GM19043 (cell line): ENCODE measurements at regions not wholly inside any gene's neighbourhood (a gene's known extent, or its start where the extent isn't known, plus 50 kb on each side); places are given as distances from the start of the nearest gene placed in this dataset.
"Not testable (repeated sequence)": the region's sequence is repeated elsewhere in the genome, so short reads cannot be mapped to it uniquely, and the experiment has no call there.

Source experiments
- ATAC-seq: cut with Tn5 transposase; IDR thresholded peaks from one replicate; pipeline ENCODE4 v1.9.1; 2021; ENCODE audit warnings: low read depth; ENCODE audit not compliant: unreplicated experiment

DNA sequence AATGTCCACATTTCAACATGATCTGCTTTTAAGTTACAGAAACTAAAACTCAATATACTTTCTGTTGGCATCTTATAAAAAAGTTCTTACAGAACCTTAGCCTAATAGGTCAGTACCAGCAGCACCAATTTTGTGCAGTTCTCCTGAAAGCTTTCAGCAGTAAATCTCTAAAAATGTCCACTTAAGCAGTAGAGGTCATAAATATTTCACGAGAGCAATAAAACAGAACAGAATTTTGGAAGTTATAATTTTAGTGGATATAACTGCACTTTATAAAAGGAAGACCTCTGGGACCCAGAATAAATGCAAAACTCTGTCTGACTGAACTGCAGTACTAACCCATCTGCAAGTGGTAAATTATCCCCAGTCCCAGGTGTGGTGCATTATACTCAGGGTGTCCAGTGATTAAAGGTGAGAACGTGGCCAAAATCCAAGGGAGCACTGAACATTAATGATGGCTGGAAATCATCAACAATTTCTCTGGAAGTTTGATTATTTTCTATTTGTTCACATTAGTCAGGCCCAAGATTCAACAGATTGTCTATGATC, 172.6 kb upstream of the RSPO3 start:
- ATAC-seq: no peak

DNA sequence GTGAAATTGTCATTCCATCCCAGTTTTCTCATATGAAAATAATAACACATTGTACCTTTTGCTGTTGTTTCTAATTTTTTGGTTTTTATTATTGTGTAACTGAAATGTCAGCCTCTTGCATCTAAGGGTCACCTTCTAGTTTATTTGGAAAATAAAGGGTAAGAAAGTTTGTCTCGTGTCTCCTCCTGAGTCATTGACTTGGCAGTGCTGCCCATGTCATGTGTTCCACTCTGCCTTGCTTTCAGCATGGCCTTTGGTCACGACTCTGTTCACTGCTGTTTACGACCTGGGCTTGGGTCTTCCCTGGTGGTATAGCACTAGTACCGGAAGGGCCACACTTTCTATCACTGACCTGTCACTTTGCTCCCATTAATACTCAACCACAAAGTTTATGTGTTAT, 171.4 kb upstream of the RSPO3 start:
- no peak for ATAC-seq

DNA sequence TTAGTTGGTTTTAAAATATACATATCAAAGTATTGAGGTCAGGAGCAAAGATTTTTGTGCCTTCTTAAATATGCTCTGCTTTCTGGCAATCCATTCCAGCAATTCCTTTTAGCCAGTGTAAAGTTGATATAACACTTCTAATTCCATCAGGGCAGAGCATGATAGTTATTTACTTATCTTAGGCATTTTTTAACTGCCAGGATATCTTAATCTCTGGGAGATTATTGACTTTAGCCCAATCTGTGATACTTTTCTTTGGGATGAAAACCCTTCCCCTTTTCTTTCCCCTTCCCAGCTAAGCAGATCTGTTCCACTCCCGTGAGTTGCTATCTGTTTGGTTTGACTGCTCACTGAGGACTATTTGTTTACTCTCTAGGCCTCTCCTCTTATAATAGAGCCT, 168.7 kb upstream of the RSPO3 start:
- no peak for ATAC-seq

DNA sequence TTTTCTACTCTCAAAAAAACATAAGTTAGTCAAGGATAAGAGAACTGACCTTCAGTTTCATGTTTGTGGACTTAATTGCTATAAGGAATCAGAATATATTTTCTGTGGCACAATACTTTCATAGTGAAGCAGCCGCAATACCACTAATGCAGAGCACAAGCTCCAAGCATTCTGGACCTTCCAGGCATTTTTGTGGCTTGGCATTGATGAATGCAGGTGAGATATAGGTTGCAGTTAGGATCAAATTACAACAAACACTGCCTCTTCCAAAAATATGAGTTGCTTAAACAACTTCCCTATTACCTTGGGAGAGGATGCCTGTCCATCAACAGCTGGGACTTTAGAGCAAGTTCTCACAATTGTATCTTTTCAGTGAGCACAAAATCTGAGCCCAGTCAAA, 162.8 kb upstream of the RSPO3 start:
- no peak for ATAC-seq

DNA sequence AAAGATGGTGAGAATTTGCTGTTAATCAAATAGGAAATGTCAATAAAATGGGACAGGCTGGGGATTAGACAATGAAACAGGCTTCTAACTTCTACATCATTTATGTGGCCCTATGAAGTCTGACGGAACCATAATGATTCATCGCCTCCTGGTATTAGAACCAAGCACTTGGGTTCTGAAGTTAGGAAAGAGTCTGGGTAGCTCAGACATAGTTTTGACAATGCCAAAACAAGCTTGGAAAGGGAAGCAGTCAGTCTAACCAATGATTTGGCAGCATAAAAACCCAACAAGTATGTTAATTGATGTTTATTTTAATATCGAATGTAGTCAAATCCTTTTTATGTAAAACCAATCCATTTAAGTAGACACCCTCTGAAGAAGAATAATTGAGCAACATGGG, 160.8 kb upstream of the RSPO3 start:
- no peak for ATAC-seq

DNA sequence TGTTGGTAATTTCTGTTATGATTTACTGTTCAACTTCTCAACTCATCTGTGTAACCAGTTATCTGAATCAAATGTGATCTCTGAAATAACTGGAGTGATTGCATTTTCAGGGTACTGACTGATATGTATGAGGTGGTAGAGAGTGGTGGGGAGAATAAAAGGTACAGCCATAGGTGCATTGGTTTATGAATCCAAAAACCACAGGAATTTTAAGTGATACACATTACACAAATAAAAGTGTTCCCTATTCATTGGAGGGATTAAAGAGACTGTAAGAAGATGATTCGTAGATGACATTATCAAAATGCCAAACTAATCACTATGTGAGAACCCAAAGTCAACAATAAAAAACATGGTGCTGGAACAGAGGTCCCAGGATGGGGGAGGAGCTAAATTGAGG, 158.7 kb upstream of the RSPO3 start:
- no peak for ATAC-seq

DNA sequence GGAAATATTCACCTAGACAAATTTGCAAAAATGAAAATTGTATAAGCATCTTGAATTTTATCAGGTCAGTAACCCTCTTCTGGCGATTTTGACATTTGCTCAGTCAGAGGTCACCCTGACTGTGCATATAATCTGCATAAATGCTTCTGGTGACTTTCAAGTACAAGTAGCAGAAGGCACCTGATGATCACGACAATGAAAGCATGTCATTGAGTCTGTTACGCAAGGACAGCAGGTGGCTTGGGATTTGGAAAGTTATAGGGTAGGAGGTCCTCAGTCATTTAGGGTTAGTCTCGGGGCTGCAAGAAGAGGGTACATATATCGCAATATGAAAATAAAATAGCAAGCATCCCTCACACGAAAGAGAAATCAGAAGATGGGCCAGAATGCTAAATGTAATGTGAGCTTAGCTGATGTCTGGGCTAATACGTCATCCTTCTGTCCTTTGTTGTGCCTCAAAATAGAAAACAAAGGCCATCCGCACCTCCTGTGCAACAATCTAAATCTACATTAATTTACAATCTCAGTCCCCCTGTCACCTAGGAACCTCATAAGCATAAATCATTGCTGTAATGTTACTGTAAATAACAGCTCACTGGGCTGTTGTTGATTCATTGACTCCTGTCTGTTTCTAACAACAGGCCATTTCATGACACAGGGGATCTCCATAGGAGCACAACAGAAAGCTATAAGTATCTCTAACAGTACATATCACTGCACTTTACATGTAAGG, 155.2 kb upstream of the RSPO3 start:
- ATAC-seq: no peak

DNA sequence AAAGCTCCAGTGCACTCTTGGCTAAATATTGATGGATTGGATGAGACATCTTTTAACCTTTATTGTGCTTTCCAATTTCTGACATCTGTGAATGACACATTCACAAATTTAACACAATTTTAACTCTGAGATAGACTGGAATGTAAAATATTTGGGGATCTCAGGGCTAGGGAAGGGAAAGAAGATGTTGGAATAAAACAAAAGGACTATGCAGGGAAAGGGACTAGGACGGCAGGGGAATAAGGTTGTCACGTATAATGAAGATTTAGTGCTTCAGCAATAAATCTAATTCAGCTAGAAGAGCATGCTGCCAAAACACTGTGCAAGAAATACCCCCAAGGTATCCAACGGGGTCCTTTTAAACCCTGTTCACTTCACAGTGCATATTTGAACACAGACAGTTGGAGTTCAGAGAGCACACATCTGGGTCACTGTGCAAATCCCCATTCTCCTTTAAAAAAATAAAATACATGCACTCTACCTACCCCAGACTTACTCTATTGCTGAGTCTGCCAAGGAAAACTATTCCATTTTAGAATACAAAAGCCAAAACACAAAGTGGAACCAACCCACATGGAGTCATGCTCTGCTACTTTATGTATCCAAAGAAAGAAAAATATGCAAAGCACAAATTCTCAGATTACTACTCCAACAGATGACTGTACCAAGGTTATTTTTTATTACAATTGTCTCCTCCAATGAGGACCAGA, 151.0 kb upstream of the RSPO3 start:
- ATAC-seq: no peak

DNA sequence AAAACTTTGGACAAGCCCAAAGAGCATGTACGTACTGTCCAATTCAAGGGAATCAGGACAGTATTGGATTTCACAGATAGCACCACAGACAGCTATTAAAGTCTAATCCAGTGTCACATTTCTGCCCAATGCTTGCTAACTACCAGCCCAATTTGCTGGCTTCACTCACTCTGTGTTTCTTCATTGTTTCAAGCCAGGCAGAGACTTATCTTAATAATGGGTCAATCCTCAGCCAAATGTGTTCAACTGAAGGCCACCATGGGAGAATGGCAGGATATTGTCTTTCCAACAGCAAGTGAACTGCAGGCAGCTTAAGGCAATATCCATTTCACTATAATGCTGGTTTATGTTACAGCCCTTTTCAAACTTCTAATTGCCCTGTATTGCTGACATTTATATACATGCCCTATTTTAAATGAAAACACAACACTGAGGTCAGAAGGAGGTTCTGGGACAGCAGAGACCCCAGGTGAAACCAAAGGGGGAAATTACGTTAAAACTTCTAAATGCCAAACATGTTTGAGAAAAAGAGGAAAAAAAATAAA, 142.1 kb upstream of the RSPO3 start:
- no peak for ATAC-seq

DNA sequence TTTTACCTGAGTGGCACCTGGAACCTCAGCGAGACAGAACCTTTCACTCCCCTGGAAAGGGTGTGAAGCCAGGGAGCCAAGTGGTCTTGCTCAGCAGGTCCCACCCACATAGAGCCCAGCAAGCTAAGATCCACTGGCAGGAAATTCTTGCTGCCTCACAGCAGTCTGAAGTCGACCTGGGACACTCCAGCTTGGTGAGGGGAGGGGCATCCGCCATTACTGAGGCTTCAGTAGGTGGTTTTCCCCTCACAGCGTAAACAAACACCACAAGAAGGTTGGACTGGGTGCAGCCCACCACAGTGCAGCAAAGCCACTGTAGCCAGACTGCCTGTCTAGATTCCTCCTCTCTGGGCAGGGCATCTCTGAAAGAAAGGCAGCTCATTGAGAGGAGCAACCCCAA, 134.7 kb upstream of the RSPO3 start:
- no peak for ATAC-seq

DNA sequence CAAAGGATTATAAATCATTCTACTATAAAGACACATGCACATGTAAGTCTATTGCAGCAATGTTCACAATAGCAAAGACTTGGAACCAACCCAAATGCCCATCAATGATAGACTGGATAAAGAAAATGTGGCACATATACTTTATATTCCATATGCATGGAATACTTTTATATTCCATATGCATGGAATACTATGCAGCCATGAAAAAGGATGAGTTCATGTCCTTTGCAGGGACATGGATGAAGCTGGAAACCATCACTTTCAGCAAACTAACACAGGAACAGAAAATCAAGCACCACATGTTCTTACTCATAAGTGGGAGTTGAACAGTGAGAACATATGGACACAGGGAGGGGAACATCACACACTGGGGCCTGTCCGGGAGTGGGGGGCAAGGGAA, 130.3 kb upstream of the RSPO3 start:
- ATAC-seq: not testable (repeated sequence)

DNA sequence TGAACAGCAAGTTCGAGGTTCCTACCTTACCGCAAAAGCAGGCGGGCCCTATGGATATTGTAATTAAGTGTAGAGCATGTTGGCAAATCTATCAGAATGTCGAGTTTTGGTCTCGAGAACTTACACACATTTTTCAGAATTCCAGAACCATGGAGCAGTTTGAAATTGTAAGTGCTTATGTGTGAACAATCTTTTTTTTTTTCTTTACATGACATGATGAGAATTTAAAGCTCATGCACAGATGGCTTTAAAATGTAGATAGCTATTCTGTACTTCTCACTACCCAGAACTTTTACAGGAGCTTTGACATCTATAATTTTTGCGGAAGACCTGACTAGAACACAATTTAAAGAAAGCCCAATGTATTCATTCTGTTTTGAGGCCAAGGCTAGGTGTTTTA, 117.8 kb upstream of the RSPO3 start:
- no peak for ATAC-seq

DNA sequence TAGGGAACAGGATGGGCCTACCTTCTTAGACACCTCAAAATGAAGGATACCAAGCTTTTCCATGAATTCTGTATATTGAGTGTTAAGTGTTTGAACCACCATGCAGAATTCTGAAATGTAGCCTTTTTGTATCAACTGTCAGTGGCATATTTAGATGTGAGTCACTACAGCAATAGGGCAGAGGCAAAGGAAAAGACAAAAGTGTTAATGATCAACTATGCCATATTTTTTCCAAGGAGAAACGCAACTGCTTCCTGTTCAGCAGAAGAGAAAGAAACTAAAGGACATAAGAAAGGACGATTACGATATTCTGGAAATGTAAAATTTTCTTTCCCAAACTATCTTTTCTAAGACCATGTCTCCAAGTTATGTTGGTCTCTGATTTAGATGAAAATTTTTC, 104.6 kb upstream of the RSPO3 start:
- ATAC-seq: no peak

DNA sequence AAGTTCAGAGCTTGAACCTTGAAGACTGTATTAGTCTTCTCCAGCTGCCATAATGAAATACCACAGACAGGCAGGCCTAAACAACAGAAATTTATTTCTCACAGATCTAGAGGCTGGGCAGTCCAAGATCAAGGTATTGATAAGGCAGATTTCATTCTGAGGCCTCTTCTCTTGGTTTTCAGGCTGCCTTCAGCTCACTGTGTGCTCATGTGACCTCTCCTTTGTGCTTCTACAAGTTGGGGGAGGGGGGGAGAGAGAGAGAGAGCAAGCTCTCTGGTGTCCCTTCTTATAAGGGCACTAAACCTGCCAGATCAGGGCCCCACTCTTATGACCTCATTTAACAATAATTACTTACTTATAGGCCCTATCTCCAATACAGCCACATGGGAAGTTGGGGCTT, 102.6 kb upstream of the RSPO3 start:
- ATAC-seq: no peak

DNA sequence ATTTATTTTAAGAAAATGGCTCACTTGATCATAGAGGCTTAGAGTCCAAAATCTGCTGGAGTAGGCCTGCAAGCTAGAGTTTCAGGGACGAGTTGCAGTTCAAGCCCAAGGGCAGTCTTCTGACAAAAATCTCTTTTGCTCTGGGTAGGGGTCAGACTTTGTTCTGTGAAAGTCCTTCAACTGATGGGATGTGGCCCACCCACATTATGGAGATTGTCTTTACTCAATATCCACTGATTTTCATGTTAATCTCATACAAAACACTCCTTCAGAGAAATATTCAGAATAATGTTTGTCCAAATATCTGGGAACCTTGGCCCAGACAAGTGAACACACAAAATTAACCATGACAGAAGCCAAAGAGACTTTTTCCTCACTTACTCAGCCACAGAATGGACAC, 98.6 kb upstream of the RSPO3 start:
- no peak for ATAC-seq

DNA sequence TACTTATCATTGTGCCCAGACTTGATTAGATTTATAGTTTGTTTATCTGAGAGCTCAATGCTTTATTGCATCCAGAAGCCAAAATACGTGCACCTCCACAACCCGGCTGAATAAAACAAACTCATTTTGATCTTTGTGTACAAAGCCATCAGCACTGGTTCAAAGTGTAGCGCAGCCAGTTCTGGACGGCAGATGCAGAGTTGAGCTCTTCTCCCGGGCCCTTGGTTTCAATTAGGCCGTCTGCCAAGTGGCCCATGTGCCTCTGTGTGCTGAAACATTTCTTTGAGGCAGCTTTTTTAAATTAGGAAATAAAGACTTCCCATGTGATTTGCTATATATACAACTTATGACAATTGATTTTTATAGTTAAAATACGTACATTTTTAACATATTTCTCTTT, 96.2 kb upstream of the RSPO3 start:
- ATAC-seq: no peak

DNA sequence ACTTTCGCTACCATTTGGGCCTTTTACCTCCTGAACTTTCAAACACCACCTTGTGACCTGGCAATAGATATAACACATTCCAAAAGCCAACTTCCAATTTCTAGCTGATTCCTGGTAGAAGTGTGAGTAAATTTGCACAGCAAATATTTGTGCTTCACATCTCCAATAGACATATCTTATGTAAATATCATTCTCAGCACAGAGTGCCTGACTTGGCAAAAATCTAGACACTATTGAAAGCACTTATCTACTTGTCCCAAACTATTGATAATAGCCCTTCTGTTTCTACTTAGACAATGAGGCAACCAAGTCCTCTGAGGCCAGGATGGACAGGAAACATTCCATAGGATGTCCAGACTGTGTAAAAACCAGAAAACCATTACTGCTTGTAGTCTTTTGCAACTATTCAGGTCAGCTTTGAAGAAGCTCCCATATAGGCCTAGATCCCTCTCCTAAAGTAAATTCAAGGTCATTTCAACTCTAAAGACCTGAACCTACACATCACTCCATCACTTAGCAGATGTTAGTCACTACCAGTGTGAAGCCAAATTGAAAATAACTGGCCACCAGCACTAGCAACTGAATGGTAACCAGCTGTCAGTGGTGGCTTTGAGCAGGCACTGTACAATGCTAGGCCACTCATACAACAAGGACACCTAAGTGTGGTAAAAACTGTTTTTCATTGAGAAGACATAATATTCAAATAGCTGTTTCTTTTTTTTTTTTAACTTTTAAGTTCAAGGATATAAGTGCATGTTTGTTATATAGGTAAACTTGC, 95.3 kb upstream of the RSPO3 start:
- no peak for ATAC-seq

DNA sequence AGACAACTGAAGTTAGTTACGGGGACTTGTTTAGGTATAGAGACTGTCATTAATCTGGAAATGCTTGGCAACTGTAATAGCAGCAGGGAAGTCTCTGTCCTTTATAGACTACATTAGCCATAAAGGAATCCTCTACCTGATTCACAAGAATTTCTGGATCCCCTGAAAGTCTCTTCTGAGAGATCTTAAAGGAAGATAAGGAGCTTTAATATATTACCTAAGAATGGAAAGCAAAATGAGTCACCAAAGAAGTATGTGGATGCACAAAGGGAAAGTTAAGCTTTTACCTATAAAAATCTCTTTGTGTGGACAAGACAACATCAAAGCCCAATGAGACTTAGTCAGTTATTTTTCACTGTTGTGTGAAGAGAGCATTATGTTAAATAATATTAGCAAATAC, 92.2 kb upstream of the RSPO3 start:
- no peak for ATAC-seq

DNA sequence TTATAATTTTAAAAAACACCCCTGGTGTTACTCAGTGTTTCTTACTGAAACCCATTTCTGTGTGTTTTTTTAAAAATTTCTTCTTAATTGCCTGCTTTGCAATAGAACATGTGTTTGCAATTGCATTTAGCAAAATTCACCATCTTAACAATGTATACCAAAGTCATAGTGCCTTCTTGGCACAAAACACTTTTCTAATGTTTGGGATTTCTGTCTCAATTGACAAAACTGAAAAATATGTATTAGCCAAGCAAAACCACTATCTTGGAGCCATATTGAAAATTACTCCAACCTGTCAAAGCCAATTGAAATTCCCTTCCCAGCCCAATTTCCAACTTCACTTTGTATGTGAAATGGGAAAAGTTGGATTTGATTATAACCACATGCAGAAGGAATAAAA, 88.4 kb upstream of the RSPO3 start:
- no peak for ATAC-seq

DNA sequence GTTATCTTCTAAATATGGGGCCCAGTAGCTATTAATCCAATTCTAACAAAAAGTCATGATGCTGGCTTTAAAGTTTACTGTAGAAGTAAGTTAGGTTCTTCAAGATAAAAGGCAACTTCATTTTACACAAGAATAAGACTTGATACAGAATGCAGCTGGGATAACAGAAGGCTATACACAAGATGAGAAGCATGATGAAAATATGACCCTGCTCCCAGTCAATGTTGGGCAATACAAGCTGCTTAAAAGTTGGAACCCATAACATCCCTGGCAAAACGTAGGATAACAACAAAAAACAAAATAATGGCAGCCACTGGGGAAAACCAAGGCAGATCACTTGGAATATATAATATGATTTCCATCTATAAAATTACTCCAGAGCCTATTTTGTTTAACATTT, 87.6 kb upstream of the RSPO3 start:
- no peak for ATAC-seq

DNA sequence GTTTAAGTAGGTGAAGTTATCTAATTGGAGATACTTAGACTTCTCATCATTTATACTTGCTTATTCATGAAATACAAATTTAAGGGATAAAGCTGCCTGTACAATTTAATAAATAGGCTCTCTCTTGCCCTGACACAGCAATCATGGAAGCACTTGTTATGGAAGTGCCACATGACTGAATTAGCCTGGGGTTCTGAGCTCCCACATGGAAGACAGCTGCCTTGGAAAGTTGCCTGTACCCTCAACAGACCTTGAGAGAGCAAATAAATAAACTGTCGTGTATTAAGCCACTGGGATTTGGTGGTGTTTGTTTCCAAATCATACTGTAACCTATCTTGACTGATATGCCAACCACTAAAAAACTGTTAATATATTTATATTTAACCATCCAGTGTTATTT, 87.0 kb upstream of the RSPO3 start:
- no peak for ATAC-seq
